ENCODE measurements at regions not wholly inside any gene's neighbourhood (a gene's known extent, or its start where the extent isn't known, plus 50 kb on each side); places are given as distances from the start of the nearest gene placed in this dataset.
"Not testable (repeated sequence)": the region's sequence is repeated elsewhere in the genome, so short reads cannot be mapped to it uniquely, and the experiment has no call there.

DNA sequence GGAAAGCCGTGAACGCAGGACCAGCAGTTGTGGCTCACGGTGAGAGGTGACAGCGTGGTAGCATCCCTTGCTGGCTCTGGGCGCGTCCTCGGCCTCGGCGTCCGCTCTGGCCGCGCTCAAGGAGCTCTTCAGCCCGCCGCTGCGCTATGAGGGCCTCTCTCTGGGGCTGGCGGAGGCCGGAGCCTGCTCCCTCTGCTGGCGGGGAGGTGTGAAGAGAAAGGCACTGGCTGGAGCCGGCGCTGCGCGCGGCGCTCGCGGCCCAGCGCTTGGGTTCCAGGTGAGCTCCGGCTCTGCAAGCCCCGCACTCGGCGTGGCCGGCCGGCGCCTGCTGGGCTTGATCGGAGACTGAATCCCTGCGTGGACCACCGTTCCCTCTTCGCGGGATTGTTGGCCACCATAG, 705.6 kb downstream of the SEMA5A start:
- TF ChIP-seq POLR2AphosphoS5 (IDR thresholded peaks at IDR 0.05) (no peak), EP300 (IDR thresholded peaks at IDR 0.05) (no peak), POLR2A (IDR thresholded peaks at IDR 0.05) (no peak)
- TF ChIP-seq, protein P1, sequence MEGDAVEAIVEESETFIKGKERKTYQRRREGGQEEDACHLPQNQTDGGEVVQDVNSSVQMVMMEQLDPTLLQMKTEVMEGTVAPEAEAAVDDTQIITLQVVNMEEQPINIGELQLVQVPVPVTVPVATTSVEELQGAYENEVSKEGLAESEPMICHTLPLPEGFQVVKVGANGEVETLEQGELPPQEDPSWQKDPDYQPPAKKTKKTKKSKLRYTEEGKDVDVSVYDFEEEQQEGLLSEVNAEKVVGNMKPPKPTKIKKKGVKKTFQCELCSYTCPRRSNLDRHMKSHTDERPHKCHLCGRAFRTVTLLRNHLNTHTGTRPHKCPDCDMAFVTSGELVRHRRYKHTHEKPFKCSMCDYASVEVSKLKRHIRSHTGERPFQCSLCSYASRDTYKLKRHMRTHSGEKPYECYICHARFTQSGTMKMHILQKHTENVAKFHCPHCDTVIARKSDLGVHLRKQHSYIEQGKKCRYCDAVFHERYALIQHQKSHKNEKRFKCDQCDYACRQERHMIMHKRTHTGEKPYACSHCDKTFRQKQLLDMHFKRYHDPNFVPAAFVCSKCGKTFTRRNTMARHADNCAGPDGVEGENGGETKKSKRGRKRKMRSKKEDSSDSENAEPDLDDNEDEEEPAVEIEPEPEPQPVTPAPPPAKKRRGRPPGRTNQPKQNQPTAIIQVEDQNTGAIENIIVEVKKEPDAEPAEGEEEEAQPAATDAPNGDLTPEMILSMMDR (IDR thresholded peaks at IDR 0.05), result no peak
- Histone ChIP-seq H3K4me3 (no peak overlapping the region), H3K27me3 (no peaks in the 10 kb centered on the region), H3K36me3 (no peaks in the 10 kb centered on the region), H3K27ac (no peak overlapping the region), H3K4me1 (no peaks in the 10 kb centered on the region), H3K9me3 (no peaks in the 10 kb centered on the region)
- DNase-seq, result no peak
- 81 to 91% methylated on average over 39 of the region's 39 CpGs for WGBS, 2 donors
- intact Hi-C loops (cut with DNase I), result no loop called here

DNA sequence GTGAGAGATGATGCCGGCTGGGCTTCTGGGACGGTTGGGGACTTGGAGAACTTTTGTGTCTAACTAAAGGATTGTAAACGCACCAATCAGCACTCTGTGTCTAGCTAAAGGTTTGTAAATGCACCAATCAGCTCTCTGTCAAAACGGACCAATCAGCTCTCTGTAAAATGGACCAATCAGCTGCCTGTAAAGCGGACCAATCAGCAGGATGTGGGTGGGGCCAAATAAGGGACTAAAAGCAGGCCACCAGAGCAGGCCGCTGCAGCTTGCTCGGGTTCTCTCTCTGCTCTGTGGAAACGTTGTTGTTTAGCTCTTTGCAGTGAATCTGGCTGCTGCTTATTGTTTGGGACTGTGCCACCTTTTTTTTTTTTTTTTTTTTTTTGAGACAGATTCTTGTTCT, 705.1 kb downstream of the SEMA5A start:
- H3K27ac ChIP-seq; H3K36me3 ChIP-seq; H3K27me3 ChIP-seq; DNase-seq; H3K9me3 ChIP-seq; H3K4me3 ChIP-seq; H3K4me1 ChIP-seq; intact Hi-C loops (cut with DNase I): not testable (repeated sequence)
- 89 to 91% methylated on average over 8 of the region's 8 CpGs for WGBS, 2 donors

DNA sequence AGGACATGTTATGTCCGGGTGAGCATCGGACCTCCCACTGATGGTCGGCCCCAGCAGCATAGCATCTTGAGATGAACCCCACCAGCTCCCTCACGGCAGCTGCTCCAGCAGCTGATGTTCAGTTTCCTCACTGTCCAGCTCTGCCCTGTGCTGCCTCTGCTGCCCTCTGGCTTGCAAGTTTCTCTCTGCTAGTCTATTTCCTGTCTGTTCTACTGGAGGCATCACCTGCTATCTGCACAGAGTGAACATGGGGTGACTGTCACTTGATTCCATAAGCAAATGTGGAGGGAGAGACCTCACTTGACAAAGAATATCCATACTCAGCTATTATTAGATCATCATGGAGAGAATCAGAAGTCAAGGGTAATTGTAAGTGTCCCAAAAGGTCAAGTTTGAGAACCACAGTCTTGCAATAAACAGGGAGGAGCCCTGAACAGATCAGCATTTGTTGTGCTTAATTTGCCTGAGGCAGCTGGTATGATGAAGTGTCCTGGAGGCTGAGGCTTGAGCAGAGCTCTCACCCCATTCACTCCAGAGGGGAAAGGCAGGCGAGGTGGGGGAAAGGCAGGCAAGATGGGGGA, 702.8 kb downstream of the SEMA5A start:
- no peak overlapping the region for H3K4me3 ChIP-seq
- no peak for DNase-seq
- no peak overlapping the region for H3K27ac ChIP-seq
- H3K4me1 ChIP-seq, result no peaks in the 10 kb centered on the region
- TF ChIP-seq EP300 (IDR thresholded peaks at IDR 0.05) (no peak), POLR2AphosphoS5 (IDR thresholded peaks at IDR 0.05) (no peak), POLR2A (IDR thresholded peaks at IDR 0.05) (no peak)
- TF ChIP-seq, protein P1 (IDR thresholded peaks at IDR 0.05), result no peak
- no peaks in the 10 kb centered on the region for H3K36me3 ChIP-seq
- WGBS, 2 donors, result 76 to 80% methylated on average over 5 of the region's 5 CpGs
- H3K27me3 ChIP-seq, result no peaks in the 10 kb centered on the region
- no peaks in the 10 kb centered on the region for H3K9me3 ChIP-seq
- intact Hi-C loops (cut with DNase I), result no loop called here

DNA sequence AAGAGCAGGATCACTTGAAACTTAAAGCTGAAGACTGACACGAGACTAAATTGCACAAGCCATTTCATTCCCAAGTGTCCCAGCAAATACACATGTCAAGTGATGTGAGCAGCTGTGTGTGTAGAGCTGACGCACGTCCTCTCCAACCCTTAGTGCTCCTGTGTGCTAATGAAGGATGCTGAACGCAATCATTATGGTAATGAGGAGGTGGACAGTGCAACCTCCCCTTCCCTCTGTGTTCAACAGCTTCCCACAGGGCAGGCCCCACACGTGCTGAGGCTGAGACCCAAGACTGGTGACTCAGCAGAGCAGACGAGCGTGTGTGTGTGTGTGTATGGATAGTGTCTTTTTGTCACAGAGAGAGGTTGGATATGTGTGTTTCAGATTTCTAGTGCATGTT, 702.1 kb downstream of the SEMA5A start:
- Histone ChIP-seq H3K9me3 (no peaks in the 10 kb centered on the region), H3K27me3 (no peaks in the 10 kb centered on the region), H3K27ac (no peak overlapping the region), H3K4me3 (no peak overlapping the region), H3K36me3 (no peaks in the 10 kb centered on the region), H3K4me1 (no peaks in the 10 kb centered on the region)
- no peak for DNase-seq
- TF ChIP-seq POLR2A (IDR thresholded peaks at IDR 0.05) (no peak), POLR2AphosphoS5 (IDR thresholded peaks at IDR 0.05) (peak in 1 of 4 donors; percentile 14)
- intact Hi-C loops (cut with DNase I), result no loop called here
- 73 to 77% methylated on average over 7 of the region's 7 CpGs for WGBS, 2 donors

DNA sequence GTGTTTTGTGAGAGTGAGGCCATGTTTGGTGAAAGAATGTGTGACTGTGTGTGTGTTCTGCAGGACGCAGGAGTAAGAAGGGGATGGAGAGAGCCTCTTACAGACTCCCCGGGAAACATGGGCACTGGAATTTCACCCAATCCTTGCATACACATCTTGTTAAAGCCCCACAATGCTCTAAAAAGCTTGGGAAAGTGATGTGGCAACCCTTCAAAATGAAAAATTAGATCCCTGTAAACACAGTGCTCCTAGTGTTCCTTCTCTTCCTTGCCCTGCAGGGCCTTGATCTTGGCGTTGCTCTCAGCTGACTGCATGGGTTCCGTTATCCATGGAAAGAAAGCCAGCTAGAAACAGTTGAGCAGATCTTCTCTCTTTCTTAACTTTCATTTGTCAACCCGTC, 701.7 kb downstream of the SEMA5A start:
- DNase-seq, result no peak
- no peak overlapping the region for H3K4me3 ChIP-seq
- no peaks in the 10 kb centered on the region for H3K4me1 ChIP-seq
- WGBS, 2 donors, result 83 to 89% methylated on average over 5 of the region's 5 CpGs
- intact Hi-C loops (cut with DNase I), result no loop called here
- H3K36me3 ChIP-seq, result no peaks in the 10 kb centered on the region
- no peaks in the 10 kb centered on the region for H3K27me3 ChIP-seq
- TF ChIP-seq EP300 (IDR thresholded peaks at IDR 0.05) (no peak), POLR2A (IDR thresholded peaks at IDR 0.05) (no peak), POLR2AphosphoS5 (IDR thresholded peaks at IDR 0.05) (no peak)
- H3K9me3 ChIP-seq, result no peaks in the 10 kb centered on the region
- H3K27ac ChIP-seq, result no peak overlapping the region

DNA sequence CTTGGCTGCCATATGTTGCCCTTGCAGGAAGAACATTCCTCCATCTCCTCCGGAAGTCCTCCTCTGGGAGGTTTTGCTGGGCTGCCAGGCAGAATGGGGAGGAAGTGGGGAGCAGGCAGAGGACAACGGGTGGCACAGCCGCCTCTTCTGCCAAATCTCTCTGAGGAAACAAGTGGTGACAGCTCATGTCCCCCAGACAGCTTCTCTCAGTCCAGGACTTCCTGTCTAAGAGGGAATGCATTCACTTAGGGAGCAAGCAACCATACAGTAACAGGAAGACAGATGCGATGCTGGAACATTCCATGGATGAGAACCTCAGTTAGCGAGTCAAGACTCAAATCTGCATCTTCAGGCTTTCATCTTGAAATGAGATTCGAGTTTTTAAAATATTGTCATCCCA, 701.0 kb downstream of the SEMA5A start:
- no peak overlapping the region for H3K4me3 ChIP-seq
- DNase-seq, result no peak
- H3K9me3 ChIP-seq, result no peaks in the 10 kb centered on the region
- WGBS, 2 donors, result 84 to 91% methylated on average over 6 of the region's 6 CpGs
- H3K4me1 ChIP-seq, result no peaks in the 10 kb centered on the region
- TF ChIP-seq, protein P1 (IDR thresholded peaks at IDR 0.05), result no peak
- TF ChIP-seq POLR2AphosphoS5 (IDR thresholded peaks at IDR 0.05) (no peak), POLR2A (IDR thresholded peaks at IDR 0.05) (no peak), EP300 (IDR thresholded peaks at IDR 0.05) (no peak)
- H3K27ac ChIP-seq, result no peak overlapping the region
- H3K27me3 ChIP-seq, result no peaks in the 10 kb centered on the region
- intact Hi-C loops (cut with DNase I), result no loop called here
- H3K36me3 ChIP-seq, result no peaks in the 10 kb centered on the region
